B cell (primary cell): ENCODE measurements at regions not wholly inside any gene's neighbourhood (a gene's known extent, or its start where the extent isn't known, plus 50 kb on each side); places are given as distances from the start of the nearest gene placed in this dataset.

Experiments used
- ATAC-seq: fragments of 200-7000 bp; cut with Tn5 transposase; one replicate; pipeline ENCODE4 v1.10.0; 2021; ENCODE audit warnings: low read depth, mild to moderate bottlenecking, moderate number of reproducible peaks, moderate library complexity
- CTCF ChIA-PET: fragments of 350-600 bp; sonication (Branson Sonifier 250); formaldehyde crosslinking; loops from one replicate; lab custom pipeline; 2021; ENCODE audit warnings: antibody characterized with exemption, inconsistent platforms; lab: Charles Lee
- POLR2A ChIA-PET: fragments of 350-600 bp; sonication (Branson Sonifier 250); formaldehyde crosslinking; loops from one replicate; lab custom pipeline; 2021; ENCODE audit warnings: antibody characterized with exemption; lab: Charles Lee
- DNase-seq: peaks from one replicate; pipeline ENCODE4 v3.0.0; 2013
- H2AFZ ChIP-seq: 2 replicates; pipeline ENCODE4 v1.6.1; 2012; ENCODE audit warnings: mild to moderate bottlenecking, low read depth, low read length; ENCODE audit not compliant: insufficient read depth, poor library complexity, severe bottlenecking
- H3K27ac ChIP-seq, 2 donors: 1 replicate in 1 of 2; 2 replicates in 1 of 2; pipeline ENCODE4 v1.5.1; 2012 to 2013; ENCODE audit warnings: low read length in 2 of 2, mild to moderate bottlenecking in 2 of 2, moderate library complexity in 1 of 2
- H3K27me3 ChIP-seq, 4 experiments: fragments of 200-600 bp in 1 of 4; sonication (generic) in 1 of 4; replicated peaks in 1 of 4; 1 replicate in 2 of 4; 2 replicates in 2 of 4; pipeline versions ENCODE4 v1.6.1 to v1.7.0; 2013 to 2016; ENCODE audit warnings: low read length in 3 of 4, mild to moderate bottlenecking in 2 of 4, mixed read lengths in 1 of 4, moderate library complexity in 1 of 4; ENCODE audit not compliant: insufficient read depth in 4 of 4, control insufficient read depth in 3 of 4; ENCODE audit errors: control extremely low read depth in 1 of 4
- H3K36me3 ChIP-seq, 2 experiments: replicated peaks in 1 of 2; 1 replicate in 1 of 2; 2 replicates in 1 of 2; pipeline versions ENCODE4 v1.6.1 to v1.7.1; 2013; ENCODE audit warnings: low read length in 1 of 2; ENCODE audit not compliant: insufficient read depth in 2 of 2, control insufficient read depth in 1 of 2; ENCODE audit errors: control extremely low read depth in 1 of 2, extremely low read depth in 1 of 2
- H3K4me1 ChIP-seq, 2 donors: fragments of 200-600 bp in 1 of 2; sonication (generic) in 1 of 2; 1 replicate in 1 of 2; 2 replicates in 1 of 2; pipeline versions ENCODE4 v1.5.1 to v1.6.1; 2013 to 2017; ENCODE audit warnings: low read length in 2 of 2; ENCODE audit not compliant: control insufficient read depth in 2 of 2, insufficient read depth in 2 of 2
- H3K4me2 ChIP-seq: replicated peaks from 2 replicates; pipeline ENCODE3; 2012; ENCODE audit warnings: mild to moderate bottlenecking, low read depth, low read length; ENCODE audit not compliant: poor library complexity, severe bottlenecking
- H3K4me3 ChIP-seq, 5 experiments: fragments of 200-600 bp in 1 of 5; sonication (generic) in 1 of 5; 1 replicate in 3 of 5; 2 replicates in 2 of 5; pipeline versions ENCODE4 v1.5.1 to v1.7.0; 2011 to 2016; ENCODE audit warnings: low read length in 4 of 5, mild to moderate bottlenecking in 4 of 5, low read depth in 2 of 5, control low read depth in 1 of 5, moderate library complexity in 1 of 5; ENCODE audit not compliant: insufficient read depth in 1 of 5; ENCODE audit errors: control extremely low read depth in 1 of 5, extremely low read depth in 1 of 5
- H3K79me2 ChIP-seq: fragments of 200-600 bp; sonication (generic); one replicate; pipeline ENCODE4 v1.6.0; 2016; ENCODE audit warnings: low read length; ENCODE audit not compliant: control insufficient read depth, insufficient read depth
- H3K9ac ChIP-seq: fragments of 200-600 bp; sonication (generic); 2 replicates; pipeline ENCODE4 v1.6.1; 2017; ENCODE audit warnings: mild to moderate bottlenecking, low read length, moderate library complexity
- H3K9me3 ChIP-seq, 3 donors: one replicate each; pipeline versions ENCODE4 v1.6.1 to v1.7.1; 2013; ENCODE audit warnings: low read length in 2 of 3; ENCODE audit not compliant: control insufficient read depth in 2 of 3, insufficient read depth in 1 of 3; ENCODE audit errors: control extremely low read depth in 1 of 3
- H4K20me1 ChIP-seq: 2 replicates; pipeline ENCODE4 v1.6.0; 2012; ENCODE audit warnings: mild to moderate bottlenecking, low read length; ENCODE audit not compliant: insufficient read depth, control insufficient read depth, poor library complexity, severe bottlenecking
- H3K27ac Mint-ChIP-seq: one replicate; pipeline ENCODE4 v1.8.0; 2021; ENCODE audit warnings: mixed read lengths
- H3K27me3 Mint-ChIP-seq: one replicate; pipeline ENCODE4 v1.8.0; 2021; ENCODE audit warnings: mixed read lengths
- H3K4me1 Mint-ChIP-seq: one replicate; pipeline ENCODE4 v1.8.0; 2021; ENCODE audit warnings: mixed read lengths
- H3K4me3 Mint-ChIP-seq: one replicate; pipeline ENCODE4 v1.8.0; 2021; ENCODE audit warnings: mixed read lengths
- H3K9me3 Mint-ChIP-seq: one replicate; pipeline ENCODE4 v1.8.0; 2022; ENCODE audit warnings: mixed read lengths; ENCODE audit not compliant: insufficient read depth
- EZH2 ChIP-seq: IDR thresholded peaks from 2 replicates; pipeline ENCODE4 v1.6.1; 2012; ENCODE audit warnings: borderline replicate concordance, low read depth, mild to moderate bottlenecking, moderate library complexity, low read length; ENCODE audit not compliant: insufficient read depth, poor library complexity, severe bottlenecking
- WGBS: methylation state at CpG from one replicate; pipeline ENCODE4 v1.1.5; 2013; ENCODE audit warnings: missing lambda C conversion rate; ENCODE audit not compliant: insufficient coverage; 5-methylcytosine and 5-hydroxymethylcytosine counted together
- intact Hi-C: fragments of 100-400 bp; cut with micrococcal nuclease; formaldehyde crosslinking; loops from one replicate; pipeline ENCODE4 v1.10.0; 2022
- TF ChIP-seq, protein P1 (sequence below): fragments of 200-600 bp; IDR thresholded peaks from one replicate; pipeline ENCODE4 v1.8.0; 2022; ENCODE audit warnings: antibody characterized with exemption, mild to moderate bottlenecking

DNA sequence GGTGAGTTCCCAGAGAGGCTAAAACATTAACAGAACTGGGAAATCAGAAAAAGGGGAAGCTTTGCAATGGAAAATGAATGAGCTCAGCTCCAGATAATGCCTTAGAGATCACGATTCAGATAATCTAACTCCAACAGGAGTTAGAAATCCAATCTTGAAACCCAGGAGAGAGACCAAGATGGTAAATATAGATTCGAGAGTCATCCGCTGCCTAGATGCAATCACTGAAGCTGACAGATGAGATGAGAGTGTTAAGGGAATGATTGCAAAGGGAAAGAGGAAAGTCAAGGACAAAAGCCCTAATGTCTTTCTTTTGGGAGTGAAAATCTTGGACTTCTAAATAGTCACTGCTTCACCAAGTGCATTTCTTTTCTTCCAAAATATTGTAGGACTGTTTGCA, 722.0 kb downstream of the EPHA4 start:
- H3K36me3 ChIP-seq, result no peaks in the 10 kb centered on the region
- no peak for DNase-seq
- H3K9ac ChIP-seq, result no peak overlapping the region
- Mint-ChIP-seq H3K27ac (no peak overlapping the region), H3K4me1 (no peaks in the 10 kb centered on the region), H3K27me3 (peaks cover 7% of the 10 kb centered on the region), H3K9me3 (no peaks in the 10 kb centered on the region), H3K4me3 (no peak overlapping the region)
- TF ChIP-seq, protein P1, sequence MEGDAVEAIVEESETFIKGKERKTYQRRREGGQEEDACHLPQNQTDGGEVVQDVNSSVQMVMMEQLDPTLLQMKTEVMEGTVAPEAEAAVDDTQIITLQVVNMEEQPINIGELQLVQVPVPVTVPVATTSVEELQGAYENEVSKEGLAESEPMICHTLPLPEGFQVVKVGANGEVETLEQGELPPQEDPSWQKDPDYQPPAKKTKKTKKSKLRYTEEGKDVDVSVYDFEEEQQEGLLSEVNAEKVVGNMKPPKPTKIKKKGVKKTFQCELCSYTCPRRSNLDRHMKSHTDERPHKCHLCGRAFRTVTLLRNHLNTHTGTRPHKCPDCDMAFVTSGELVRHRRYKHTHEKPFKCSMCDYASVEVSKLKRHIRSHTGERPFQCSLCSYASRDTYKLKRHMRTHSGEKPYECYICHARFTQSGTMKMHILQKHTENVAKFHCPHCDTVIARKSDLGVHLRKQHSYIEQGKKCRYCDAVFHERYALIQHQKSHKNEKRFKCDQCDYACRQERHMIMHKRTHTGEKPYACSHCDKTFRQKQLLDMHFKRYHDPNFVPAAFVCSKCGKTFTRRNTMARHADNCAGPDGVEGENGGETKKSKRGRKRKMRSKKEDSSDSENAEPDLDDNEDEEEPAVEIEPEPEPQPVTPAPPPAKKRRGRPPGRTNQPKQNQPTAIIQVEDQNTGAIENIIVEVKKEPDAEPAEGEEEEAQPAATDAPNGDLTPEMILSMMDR, result no peak
- TF ChIP-seq EZH2, result no peak
- ChIA-PET POLR2A (no interaction called here), CTCF (no interaction called here)
- no peak overlapping the region for H3K27ac ChIP-seq
- H3K79me2 ChIP-seq, result no peaks in the 10 kb centered on the region
- no peaks in the 10 kb centered on the region for H3K27me3 ChIP-seq
- H3K4me3 ChIP-seq, result no peak overlapping the region
- no peaks in the 10 kb centered on the region for H4K20me1 ChIP-seq
- intact Hi-C loops, result no loop called here
- peaks cover 0 to 1% (median 0%) of the 10 kb centered on the region in 3 donors for H3K9me3 ChIP-seq
- 100% methylated on average over 1 of the region's 3 CpGs for WGBS
- no peak for ATAC-seq
- no peak overlapping the region for H3K4me2 ChIP-seq
- no peaks in the 10 kb centered on the region for H3K4me1 ChIP-seq
- no peak overlapping the region for H2AFZ ChIP-seq

DNA sequence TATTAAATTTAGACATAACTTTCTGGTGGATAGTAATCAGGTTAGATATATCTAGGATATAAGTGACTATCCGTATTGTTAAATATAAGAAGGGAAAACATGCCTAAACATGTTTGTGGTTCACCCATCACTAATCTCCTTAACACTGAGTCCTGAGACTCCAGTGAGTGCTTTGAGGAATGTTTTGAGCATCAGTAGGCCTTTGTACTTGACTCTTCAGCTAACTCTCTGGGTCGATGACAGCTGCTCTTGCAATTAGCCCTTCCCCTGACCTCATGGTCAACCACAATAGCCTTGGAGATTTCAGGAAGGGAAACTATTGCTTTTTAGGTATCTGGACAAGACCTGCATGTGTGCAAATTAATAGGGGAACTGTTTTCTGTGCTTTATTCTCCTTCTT, 716.8 kb downstream of the EPHA4 start:
- H3K27me3 ChIP-seq, result no peaks in the 10 kb centered on the region
- H3K4me3 ChIP-seq, result no peak overlapping the region
- TF ChIP-seq, protein P1, result no peak
- TF ChIP-seq EZH2, result no peak
- H3K79me2 ChIP-seq, result no peaks in the 10 kb centered on the region
- Mint-ChIP-seq H3K4me1 (no peaks in the 10 kb centered on the region), H3K27ac (no peak overlapping the region), H3K4me3 (no peak overlapping the region), H3K27me3 (peaks cover 4% of the 10 kb centered on the region), H3K9me3 (no peaks in the 10 kb centered on the region)
- DNase-seq (no peak), ATAC-seq (no peak)
- H3K36me3 ChIP-seq, result no peaks in the 10 kb centered on the region
- no peaks in the 10 kb centered on the region for H3K4me1 ChIP-seq
- no peak overlapping the region for H2AFZ ChIP-seq
- intact Hi-C loops, result no loop called here
- H3K27ac ChIP-seq, result no peak overlapping the region
- H4K20me1 ChIP-seq, result no peaks in the 10 kb centered on the region
- CTCF ChIA-PET, result no interaction called here
- no peak overlapping the region for H3K9ac ChIP-seq
- no CpG with 5 or more reads among the region's 2 CpGs for WGBS
- no peak overlapping the region for H3K4me2 ChIP-seq
- peaks cover 0 to 1% (median 0%) of the 10 kb centered on the region in 3 donors for H3K9me3 ChIP-seq
- POLR2A ChIA-PET, result no interaction called here
